Jurkat, Clone E6-1 (cell line): ENCODE measurements at regions not wholly inside any gene's neighbourhood (a gene's known extent, or its start where the extent isn't known, plus 50 kb on each side); places are given as distances from the start of the nearest gene placed in this dataset.

Experiments used
- DNase-seq: peaks from one replicate; pipeline ENCODE4 v3.0.0-alpha.2; 2011; ENCODE audit warnings: low read depth, low spot score
- H3K4me3 ChIP-seq: 2 replicates; pipeline ENCODE4 v1.5.1; 2011; ENCODE audit warnings: mild to moderate bottlenecking, low read length, control low read depth, moderate library complexity

DNA sequence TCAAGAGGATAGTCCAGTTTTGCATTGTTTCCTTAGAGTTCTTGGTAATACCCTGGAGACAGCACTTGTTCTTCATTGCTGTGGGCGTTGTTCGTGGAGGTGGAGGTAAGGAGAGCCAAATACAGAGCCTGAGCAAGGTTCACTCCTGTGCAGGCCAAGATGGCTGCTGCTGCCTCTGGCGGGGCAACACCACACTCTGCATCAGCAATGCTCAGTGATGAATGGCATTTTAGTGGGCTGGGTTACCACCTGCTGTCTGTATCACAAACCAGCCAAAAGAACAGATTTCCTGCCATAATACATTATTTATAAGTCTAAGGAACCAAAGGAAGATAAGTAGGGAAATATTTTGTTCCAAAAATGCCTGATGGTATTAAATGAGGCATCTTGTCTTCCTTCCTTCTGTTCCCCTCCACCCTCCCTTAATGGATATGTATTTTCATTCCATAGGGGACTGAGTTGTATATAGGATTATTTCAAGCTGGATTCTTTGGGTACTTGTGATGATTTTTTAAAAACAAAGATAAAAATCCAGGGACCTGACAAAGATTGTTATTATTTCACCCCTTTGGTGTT lies 61.6 kb upstream of the LIMCH1 start:
- no peak overlapping the region for H3K4me3 ChIP-seq
- DNase-seq = no peak

DNA sequence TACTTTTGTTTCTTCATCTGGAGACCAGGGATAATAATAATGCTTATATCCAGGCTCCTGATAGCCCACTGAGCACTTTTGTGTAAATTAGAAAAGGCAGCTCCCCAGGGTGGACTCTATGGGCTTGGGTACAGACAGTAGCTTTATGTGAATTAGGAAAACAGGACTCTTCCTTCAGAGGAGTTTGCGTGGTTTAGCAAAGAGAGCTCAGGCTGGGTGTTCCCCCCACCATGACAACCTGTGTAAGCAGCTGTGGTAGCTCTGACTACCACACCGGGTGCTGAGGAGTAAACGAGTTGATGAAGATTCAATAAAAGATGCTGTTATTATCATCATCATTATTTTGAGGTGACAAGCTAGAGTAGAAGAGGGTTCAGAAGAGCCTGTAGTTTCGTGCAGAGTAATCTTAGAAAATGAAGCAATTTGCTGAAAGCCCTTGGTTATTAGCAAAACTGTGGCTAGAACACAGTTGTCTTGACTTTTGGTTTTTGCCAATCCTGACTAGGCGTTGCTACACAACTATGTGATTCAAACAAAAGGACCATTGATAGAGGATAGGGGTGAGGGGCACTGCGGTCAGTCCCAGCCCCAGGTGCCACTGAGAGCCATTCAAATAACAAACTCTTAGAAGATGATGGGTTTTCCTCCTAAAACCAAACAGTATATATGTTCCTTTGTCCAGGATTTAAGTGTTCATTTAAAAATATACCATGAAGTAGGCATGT lies 60.6 kb upstream of the LIMCH1 start:
- no peak for DNase-seq
- H3K4me3 ChIP-seq = no peak overlapping the region

DNA sequence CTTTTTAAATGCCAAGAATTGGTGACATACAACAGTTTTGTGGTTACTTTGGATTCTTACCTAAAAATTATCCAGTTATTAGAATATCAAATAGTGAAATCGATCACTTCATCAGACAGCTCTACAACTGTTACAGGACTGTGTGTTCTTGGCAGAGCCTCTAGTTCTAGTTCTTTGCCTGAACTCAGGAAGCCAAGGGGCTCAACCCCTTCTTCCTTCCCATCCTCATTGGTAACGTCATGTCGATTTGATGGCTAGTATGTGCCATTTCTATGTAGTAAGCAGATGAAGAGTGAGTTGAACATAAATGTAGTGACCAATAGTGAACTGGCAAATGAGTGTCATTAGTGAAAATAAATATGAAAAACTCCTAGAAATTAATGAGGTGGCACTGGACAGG lies 59.4 kb upstream of the LIMCH1 start:
- DNase-seq = no peak
- no peak overlapping the region for H3K4me3 ChIP-seq

- DNase-seq = no peak
- no peak overlapping the region for H3K4me3 ChIP-seq
Observed at GRCh38 chr4:41480896-41481311, 57.1 kb upstream of the LIMCH1 start.

- DNase-seq = no peak
- H3K4me3 ChIP-seq = no peak overlapping the region
Observed at GRCh38 chr4:41483771-41484170, 54.2 kb upstream of the LIMCH1 start.

- no peak for DNase-seq
- H3K4me3 ChIP-seq = no peak overlapping the region
Observed at GRCh38 chr4:41485041-41485440, 52.9 kb upstream of the LIMCH1 start.

DNA sequence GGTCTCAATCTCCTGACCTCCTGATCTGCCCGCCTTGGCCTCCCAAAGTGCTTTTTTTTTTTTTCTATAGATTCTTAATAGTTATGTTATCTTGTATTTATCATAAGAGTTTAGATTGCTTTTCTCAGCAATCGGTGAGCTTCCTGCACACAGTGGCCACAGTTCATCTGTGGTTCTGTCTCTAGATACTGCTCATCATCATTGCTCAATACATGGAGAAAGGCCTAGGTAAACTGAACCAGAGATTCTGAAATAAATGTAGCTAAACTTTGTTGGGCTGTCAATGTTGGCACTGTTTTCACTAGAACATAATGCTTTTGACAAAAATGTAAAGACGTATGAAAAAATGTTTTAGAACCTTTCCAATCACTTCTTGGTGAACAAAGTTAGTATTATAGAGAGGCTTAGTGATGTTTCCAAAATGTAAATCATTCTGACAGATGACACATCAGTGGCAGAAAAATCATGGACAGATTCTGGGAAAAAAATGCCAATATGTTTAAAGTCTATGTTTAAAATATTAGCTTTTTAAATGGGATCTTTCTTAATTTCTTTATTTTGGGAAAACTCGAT lies 50.0 kb upstream of the LIMCH1 start:
- H3K4me3 ChIP-seq = no peak overlapping the region
- DNase-seq = no peak
